NOMO-1 (cell line): ENCODE measurements at regions not wholly inside any gene's neighbourhood (a gene's known extent, or its start where the extent isn't known, plus 50 kb on each side); places are given as distances from the start of the nearest gene placed in this dataset.

Source experiments
- DNase-seq, 2 experiments: peaks; one replicate each; lab custom pipeline; 2025; ENCODE audit not compliant: unreplicated experiment in 2 of 2; lab: John Stamatoyannopoulos, UW

DNA sequence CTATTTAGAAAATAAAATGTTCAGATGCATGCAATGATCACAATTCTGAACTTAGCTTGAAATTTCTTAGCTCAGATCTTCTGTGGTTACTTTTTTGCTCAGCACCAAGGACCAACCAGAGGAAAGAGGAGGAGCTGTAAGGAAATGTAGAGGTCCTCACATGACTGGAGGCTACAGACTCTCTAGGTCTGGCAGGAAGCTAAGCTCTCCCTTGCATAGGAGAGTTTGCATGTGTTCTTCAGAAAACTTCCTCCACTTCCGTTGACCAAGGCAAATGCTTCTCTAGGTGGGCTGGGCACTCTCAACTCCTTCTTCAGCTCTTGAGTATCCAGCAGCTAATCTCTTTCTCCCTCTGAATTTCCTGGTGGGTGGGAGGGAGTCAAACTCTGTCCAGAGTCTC lies 119.6 kb downstream of the BTC start:
- no peak for DNase-seq

DNA sequence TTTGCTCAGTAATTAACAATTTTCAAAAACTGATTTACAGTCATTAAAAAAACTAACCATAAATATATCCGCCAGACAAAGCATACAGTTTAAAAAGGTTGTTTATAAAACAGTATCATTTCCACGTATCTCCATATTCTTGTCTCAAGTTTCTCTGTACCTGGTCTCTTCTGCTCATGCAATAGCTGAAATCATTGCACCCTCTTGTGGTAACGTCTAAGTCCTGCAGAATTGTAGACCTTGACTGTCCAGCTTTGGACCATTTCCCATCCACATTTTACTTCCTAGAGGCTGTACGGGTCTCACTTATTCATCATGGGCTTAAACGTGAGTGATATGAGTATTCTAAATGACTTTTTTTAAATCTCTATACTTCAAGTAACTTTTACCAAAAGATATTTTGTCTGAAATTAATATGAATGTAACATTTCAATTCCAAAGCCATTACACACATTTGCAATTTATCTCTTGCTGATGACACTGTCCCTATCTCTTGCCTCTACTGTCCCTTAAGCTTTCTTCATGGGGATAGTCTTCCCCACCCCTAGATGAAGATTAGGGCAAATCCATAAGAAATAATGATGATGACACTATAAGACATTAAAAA lies 118.5 kb downstream of the BTC start:
- peak in 1 of 2 experiments; percentile 60 for DNase-seq

DNA sequence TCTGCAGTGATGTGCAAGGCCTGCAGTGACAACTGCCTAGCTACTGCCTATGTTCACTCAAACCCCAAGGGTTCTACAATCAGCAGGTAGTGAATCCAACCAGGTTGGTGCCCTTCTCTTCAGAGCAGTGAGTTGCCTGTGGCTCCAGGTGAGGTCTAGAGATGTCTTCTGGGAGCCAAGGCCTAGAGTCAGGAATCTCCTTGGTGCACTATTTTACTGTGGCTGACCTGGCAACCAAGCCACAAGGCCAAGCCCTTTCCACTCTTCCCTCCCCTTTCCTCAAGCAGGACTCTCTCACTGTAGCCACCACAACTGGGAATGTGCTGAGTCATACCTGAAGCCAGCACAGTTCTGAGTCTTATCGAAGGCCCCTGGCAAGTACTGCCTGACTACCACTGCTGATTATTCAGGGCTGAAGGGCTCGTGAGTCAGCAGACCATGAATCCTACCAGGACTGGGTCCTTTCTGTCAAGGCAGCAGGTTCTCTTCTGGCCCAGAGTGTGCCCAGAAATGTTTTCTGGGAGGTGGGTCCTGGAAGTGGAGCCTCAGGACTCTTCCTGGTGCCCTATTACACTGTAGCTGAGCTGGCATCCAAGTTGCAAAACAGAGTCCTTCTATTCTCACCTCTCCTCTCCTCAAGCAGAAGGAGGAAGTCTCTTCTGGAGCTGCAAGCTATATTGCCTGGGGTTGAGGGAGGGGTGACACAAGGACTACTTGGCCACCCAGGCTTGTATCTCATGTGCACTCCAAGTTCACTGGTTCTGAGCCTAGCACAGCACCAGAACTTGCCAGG lies 111.6 kb downstream of the BTC start:
- no peak for DNase-seq

DNA sequence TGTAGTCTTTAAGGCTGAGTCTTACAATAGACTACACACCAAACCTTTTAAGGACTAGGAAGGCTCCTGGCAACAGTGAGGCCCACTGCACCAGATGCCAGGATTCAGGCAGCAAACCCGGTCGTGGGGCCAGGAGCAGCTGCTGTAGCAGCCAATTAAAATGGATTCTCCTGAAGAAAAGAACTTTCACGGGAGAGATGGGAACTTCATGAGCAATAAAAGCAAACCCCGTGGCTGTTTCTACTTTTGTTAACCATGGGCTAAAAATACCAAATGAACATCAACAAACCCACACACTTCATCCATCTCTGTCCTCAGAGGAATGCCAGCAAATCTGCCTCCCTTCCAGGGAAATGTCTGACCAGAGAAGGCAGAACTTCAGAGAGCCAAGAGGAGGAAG lies 101.4 kb downstream of the BTC start:
- no peak for DNase-seq
